GM21367 (cell line): ENCODE measurements at regions not wholly inside any gene's neighbourhood (a gene's known extent, or its start where the extent isn't known, plus 50 kb on each side); places are given as distances from the start of the nearest gene placed in this dataset.

ENCODE experiments used
- ATAC-seq: cut with Tn5 transposase; IDR thresholded peaks from one replicate; pipeline ENCODE4 v1.9.1; 2021; ENCODE audit not compliant: unreplicated experiment

- ATAC-seq, result no peak
Measured at GRCh38 chr12:102601621-102602020, 121.3 kb upstream of the IGF1 start.

- no peak for ATAC-seq
Measured at GRCh38 chr12:102596687-102597086, 116.3 kb upstream of the IGF1 start.

- ATAC-seq, result no peak
Measured at GRCh38 chr12:102596031-102596430, 115.7 kb upstream of the IGF1 start.

GRCh38 chr12:102595315-102595714, 115.0 kb upstream of the IGF1 start:
- ATAC-seq, result no peak

GRCh38 chr12:102593134-102593533, 112.8 kb upstream of the IGF1 start:
- ATAC-seq, result no peak

GRCh38 chr12:102592134-102592533, 111.8 kb upstream of the IGF1 start:
- no peak for ATAC-seq

GRCh38 chr12:102573237-102573636, 92.9 kb upstream of the IGF1 start:
- no peak for ATAC-seq

- ATAC-seq, result no peak
Measured at GRCh38 chr12:102571889-102572288, 91.5 kb upstream of the IGF1 start.

- ATAC-seq, result no peak
Measured at GRCh38 chr12:102570256-102570655, 89.9 kb upstream of the IGF1 start.

GRCh38 chr12:102569803-102570202, 89.4 kb upstream of the IGF1 start:
- ATAC-seq, result no peak

- ATAC-seq, result no peak
Measured at GRCh38 chr12:102568276-102568675, 87.9 kb upstream of the IGF1 start.

GRCh38 chr12:102567031-102567985, 86.9 kb upstream of the IGF1 start:
- no peak for ATAC-seq

- no peak for ATAC-seq
Measured at GRCh38 chr12:102565555-102565954, 85.2 kb upstream of the IGF1 start.

GRCh38 chr12:102564026-102564425, 83.7 kb upstream of the IGF1 start:
- ATAC-seq, result no peak

GRCh38 chr12:102562836-102563425, 82.6 kb upstream of the IGF1 start:
- ATAC-seq, result no peak

GRCh38 chr12:102551186-102551585, 70.8 kb upstream of the IGF1 start:
- no peak for ATAC-seq

- no peak for ATAC-seq
Measured at GRCh38 chr12:102549691-102550090, 69.3 kb upstream of the IGF1 start.

GRCh38 chr12:102548543-102548942, 68.2 kb upstream of the IGF1 start:
- no peak for ATAC-seq

- no peak for ATAC-seq
Measured at GRCh38 chr12:102543494-102544485, 63.4 kb upstream of the IGF1 start.

- no peak for ATAC-seq
Measured at GRCh38 chr12:102542816-102543440, 62.6 kb upstream of the IGF1 start.
